ENCODE measurements at regions not wholly inside any gene's neighbourhood (a gene's known extent, or its start where the extent isn't known, plus 50 kb on each side); places are given as distances from the start of the nearest gene placed in this dataset.

- H3K36me3 ChIP-seq (ENCODE audit: insufficient read depth, low read length, poor library complexity, severe bottlenecking): no peaks in the 10 kb centered on the region
- no peak for DNase-seq (ENCODE audit: low spot score)
- TF ChIP-seq CTCF (conservative IDR thresholded peaks at IDR 0.05; ENCODE audit: low read depth, low read length) (no peak), EZH2 (IDR thresholded peaks at IDR 0.05; ENCODE audit: borderline replicate concordance, low read depth, low read length, poor library complexity, severe bottlenecking) (no peak)
- H3K27me3 ChIP-seq (replicated peaks; ENCODE audit: insufficient read depth, low read depth, low read length, poor library complexity): no peaks in the 10 kb centered on the region
- CTCF ChIA-PET: no interaction called here
- no peak overlapping the region for H3K27ac ChIP-seq (ENCODE audit: low read depth, low read length, poor library complexity, severe bottlenecking)
- no peak overlapping the region for H3K4me3 ChIP-seq (ENCODE audit: low read depth, low read length, poor library complexity, severe bottlenecking)
- intact Hi-C loops (cut with micrococcal nuclease; ENCODE audit: unreplicated experiment): no loop called here
- no TSS peak for BruUV-seq (replicated peaks)
- H3K9me3 ChIP-seq (ENCODE audit: low read depth, low read length, poor library complexity, severe bottlenecking): no peaks in the 10 kb centered on the region
- POLR2A ChIA-PET (ENCODE audit: low non-redundant PET): no interaction called here
- peaks cover 15% of the 10 kb centered on the region for H3K4me1 ChIP-seq (ENCODE audit: insufficient read depth, low read length, poor library complexity, severe bottlenecking)
These were observed 412.3 kb upstream of the TBL1XR1 start for GRCh38 chr3:177609613-177610012.

- ChIA-PET CTCF (no interaction called here), POLR2A (ENCODE audit: low non-redundant PET) (no interaction called here)
- intact Hi-C loops (cut with micrococcal nuclease; ENCODE audit: unreplicated experiment): no loop called here
- Histone ChIP-seq H3K27ac (ENCODE audit: low read depth, low read length, poor library complexity, severe bottlenecking) (no peak overlapping the region), H3K27me3 (replicated peaks; ENCODE audit: insufficient read depth, low read depth, low read length, poor library complexity) (no peaks in the 10 kb centered on the region), H3K9me3 (ENCODE audit: low read depth, low read length, poor library complexity, severe bottlenecking) (no peaks in the 10 kb centered on the region), H3K4me3 (ENCODE audit: low read depth, low read length, poor library complexity, severe bottlenecking) (no peak overlapping the region), H3K4me1 (ENCODE audit: insufficient read depth, low read length, poor library complexity, severe bottlenecking) (peaks cover 15% of the 10 kb centered on the region), H3K36me3 (ENCODE audit: insufficient read depth, low read length, poor library complexity, severe bottlenecking) (no peaks in the 10 kb centered on the region)
- TF ChIP-seq CTCF (conservative IDR thresholded peaks at IDR 0.05; ENCODE audit: low read depth, low read length): no peak
- DNase-seq (ENCODE audit: low spot score): no peak
- BruUV-seq (replicated peaks): no TSS peak
These were observed 413.0 kb upstream of the TBL1XR1 start for GRCh38 chr3:177610262-177610661.

- no peak overlapping the region for H3K27ac ChIP-seq (ENCODE audit: low read depth, low read length, poor library complexity, severe bottlenecking)
- H3K36me3 ChIP-seq (ENCODE audit: insufficient read depth, low read length, poor library complexity, severe bottlenecking): no peaks in the 10 kb centered on the region
- ChIA-PET CTCF (no interaction called here), POLR2A (ENCODE audit: low non-redundant PET) (no interaction called here)
- peaks cover 15% of the 10 kb centered on the region for H3K4me1 ChIP-seq (ENCODE audit: insufficient read depth, low read length, poor library complexity, severe bottlenecking)
- H3K27me3 ChIP-seq (replicated peaks; ENCODE audit: insufficient read depth, low read depth, low read length, poor library complexity): no peaks in the 10 kb centered on the region
- H3K9me3 ChIP-seq (ENCODE audit: low read depth, low read length, poor library complexity, severe bottlenecking): no peaks in the 10 kb centered on the region
- no peak overlapping the region for H3K4me3 ChIP-seq (ENCODE audit: low read depth, low read length, poor library complexity, severe bottlenecking)
- DNase-seq (ENCODE audit: low spot score): no peak
- TF ChIP-seq EZH2 (IDR thresholded peaks at IDR 0.05; ENCODE audit: borderline replicate concordance, low read depth, low read length, poor library complexity, severe bottlenecking) (no peak), CTCF (conservative IDR thresholded peaks at IDR 0.05; ENCODE audit: low read depth, low read length) (no peak)
- no TSS peak for BruUV-seq (replicated peaks)
- intact Hi-C loops (cut with micrococcal nuclease; ENCODE audit: unreplicated experiment): no loop called here
These were observed 413.7 kb upstream of the TBL1XR1 start for GRCh38 chr3:177610686-177611633.

Data from A673 (cell line).